Upper lobe of right lung (tissue), 1 donor: ENCODE measurements at regions not wholly inside any gene's neighbourhood (a gene's known extent, or its start where the extent isn't known, plus 50 kb on each side); places are given as distances from the start of the nearest gene placed in this dataset.

Experiments
- ATAC-seq: fragments of 200-7000 bp; cut with Tn5 transposase; one replicate; pipeline ENCODE4 v1.9.1; 2020; ENCODE audit warnings: mild to moderate bottlenecking, moderate library complexity
- DNase-seq: peaks from one replicate; pipeline ENCODE4 v3.0.0-alpha.2; 2020
- H3K27ac ChIP-seq: fragments of 200-600 bp; one replicate; pipeline ENCODE4 v1.8.0; 2022
- H3K27me3 ChIP-seq: fragments of 200-600 bp; one replicate; pipeline ENCODE4 v1.8.0; 2022; ENCODE audit warnings: mild to moderate bottlenecking
- H3K36me3 ChIP-seq: fragments of 200-600 bp; one replicate; pipeline ENCODE4 v1.8.0; 2022
- H3K4me1 ChIP-seq: fragments of 200-600 bp; one replicate; pipeline ENCODE4 v1.8.0; 2022
- H3K4me3 ChIP-seq: fragments of 200-600 bp; one replicate; pipeline ENCODE4 v1.8.0; 2022; ENCODE audit warnings: mild to moderate bottlenecking
- H3K9me3 ChIP-seq: fragments of 200-600 bp; one replicate; pipeline ENCODE4 v1.8.0; 2022
- intact Hi-C: fragments of 100-400 bp; cut with DNase I; formaldehyde crosslinking; loops from one replicate; pipeline ENCODE4 v1.11.0; 2022
- TF ChIP-seq, protein P1 (sequence below): fragments of 200-600 bp; IDR thresholded peaks from one replicate; pipeline ENCODE4 v1.8.0; 2022; ENCODE audit warnings: antibody characterized with exemption
- donor health status: DM: no; HTN: yes; CAD: no; lungs with severe emphysema.

DNA sequence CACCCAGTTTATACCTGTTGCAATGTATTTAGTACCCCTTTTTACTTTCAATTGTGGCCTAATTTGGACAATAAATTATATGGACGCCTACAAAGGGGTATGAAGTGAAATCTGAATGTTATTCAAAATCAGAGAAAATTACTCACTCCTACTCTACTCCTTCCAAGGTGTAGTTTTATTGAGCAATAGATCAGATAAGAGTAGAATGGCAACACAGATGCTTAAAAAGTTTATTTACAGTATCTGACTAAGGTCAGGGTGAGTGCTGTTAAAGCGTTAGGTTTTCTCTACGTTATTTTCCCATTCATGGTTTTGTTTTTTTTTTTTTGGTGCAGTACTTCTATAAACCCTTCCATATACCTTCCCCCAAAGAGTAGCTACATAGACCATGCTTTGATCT, 805.6 kb downstream of the KCNA4 start:
- DNase-seq, result no peak
- no peak for ATAC-seq
- Histone ChIP-seq H3K9me3 (no peaks in the 10 kb centered on the region), H3K36me3 (no peaks in the 10 kb centered on the region), H3K27ac (no peak overlapping the region), H3K27me3 (no peaks in the 10 kb centered on the region), H3K4me3 (no peak overlapping the region), H3K4me1 (no peaks in the 10 kb centered on the region)
- TF ChIP-seq, protein P1, sequence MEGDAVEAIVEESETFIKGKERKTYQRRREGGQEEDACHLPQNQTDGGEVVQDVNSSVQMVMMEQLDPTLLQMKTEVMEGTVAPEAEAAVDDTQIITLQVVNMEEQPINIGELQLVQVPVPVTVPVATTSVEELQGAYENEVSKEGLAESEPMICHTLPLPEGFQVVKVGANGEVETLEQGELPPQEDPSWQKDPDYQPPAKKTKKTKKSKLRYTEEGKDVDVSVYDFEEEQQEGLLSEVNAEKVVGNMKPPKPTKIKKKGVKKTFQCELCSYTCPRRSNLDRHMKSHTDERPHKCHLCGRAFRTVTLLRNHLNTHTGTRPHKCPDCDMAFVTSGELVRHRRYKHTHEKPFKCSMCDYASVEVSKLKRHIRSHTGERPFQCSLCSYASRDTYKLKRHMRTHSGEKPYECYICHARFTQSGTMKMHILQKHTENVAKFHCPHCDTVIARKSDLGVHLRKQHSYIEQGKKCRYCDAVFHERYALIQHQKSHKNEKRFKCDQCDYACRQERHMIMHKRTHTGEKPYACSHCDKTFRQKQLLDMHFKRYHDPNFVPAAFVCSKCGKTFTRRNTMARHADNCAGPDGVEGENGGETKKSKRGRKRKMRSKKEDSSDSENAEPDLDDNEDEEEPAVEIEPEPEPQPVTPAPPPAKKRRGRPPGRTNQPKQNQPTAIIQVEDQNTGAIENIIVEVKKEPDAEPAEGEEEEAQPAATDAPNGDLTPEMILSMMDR, result no peak
- intact Hi-C loops, result no loop called here

DNA sequence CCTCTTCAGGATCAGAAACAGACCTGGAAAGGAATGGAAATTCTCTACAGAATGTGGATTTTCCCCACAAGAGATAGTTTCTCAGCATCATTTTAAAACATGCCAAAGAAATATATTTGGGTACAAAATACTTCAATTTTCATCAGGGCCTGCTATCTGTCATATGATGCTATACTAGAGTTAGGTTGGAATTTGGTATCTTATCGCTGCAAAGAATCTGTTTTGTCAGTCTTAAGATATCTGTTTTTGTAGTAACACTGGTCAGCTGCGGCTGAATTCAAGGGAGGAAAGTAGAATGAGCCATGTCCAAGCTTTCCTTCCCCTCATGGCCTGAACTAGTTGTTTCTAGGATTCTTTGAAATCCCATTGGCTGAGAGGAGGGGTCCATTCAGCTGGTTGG, 806.4 kb downstream of the KCNA4 start:
- Histone ChIP-seq H3K9me3 (no peaks in the 10 kb centered on the region), H3K27ac (no peak overlapping the region), H3K4me1 (no peaks in the 10 kb centered on the region), H3K4me3 (no peak overlapping the region), H3K36me3 (no peaks in the 10 kb centered on the region), H3K27me3 (no peaks in the 10 kb centered on the region)
- intact Hi-C loops, result no loop called here
- DNase-seq (no peak), ATAC-seq (no peak)
- TF ChIP-seq, protein P1, result no peak

DNA sequence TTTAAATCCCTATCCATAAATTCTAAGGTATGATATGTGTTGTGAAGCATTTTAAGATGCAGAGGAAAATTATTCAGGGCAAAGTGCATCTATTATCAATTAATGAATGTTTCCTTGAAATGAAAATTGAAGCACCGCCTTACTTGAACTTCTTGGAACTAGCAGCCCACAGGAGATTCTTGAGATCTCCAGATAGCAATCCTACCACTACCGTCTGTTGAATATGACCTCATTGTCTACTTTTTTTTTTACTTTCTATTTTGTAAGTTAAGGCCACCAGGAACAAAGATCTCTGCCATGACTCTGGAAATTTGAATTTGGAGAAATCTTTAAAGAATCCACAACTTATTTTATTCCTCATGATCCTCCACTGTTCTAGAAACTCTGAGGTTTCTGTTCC, 808.7 kb downstream of the KCNA4 start:
- intact Hi-C loops, result no loop called here
- DNase-seq (no peak), ATAC-seq (no peak)
- Histone ChIP-seq H3K36me3 (no peaks in the 10 kb centered on the region), H3K4me1 (no peaks in the 10 kb centered on the region), H3K27me3 (no peaks in the 10 kb centered on the region), H3K9me3 (no peaks in the 10 kb centered on the region), H3K4me3 (no peak overlapping the region), H3K27ac (no peak overlapping the region)
- TF ChIP-seq, protein P1, result no peak

DNA sequence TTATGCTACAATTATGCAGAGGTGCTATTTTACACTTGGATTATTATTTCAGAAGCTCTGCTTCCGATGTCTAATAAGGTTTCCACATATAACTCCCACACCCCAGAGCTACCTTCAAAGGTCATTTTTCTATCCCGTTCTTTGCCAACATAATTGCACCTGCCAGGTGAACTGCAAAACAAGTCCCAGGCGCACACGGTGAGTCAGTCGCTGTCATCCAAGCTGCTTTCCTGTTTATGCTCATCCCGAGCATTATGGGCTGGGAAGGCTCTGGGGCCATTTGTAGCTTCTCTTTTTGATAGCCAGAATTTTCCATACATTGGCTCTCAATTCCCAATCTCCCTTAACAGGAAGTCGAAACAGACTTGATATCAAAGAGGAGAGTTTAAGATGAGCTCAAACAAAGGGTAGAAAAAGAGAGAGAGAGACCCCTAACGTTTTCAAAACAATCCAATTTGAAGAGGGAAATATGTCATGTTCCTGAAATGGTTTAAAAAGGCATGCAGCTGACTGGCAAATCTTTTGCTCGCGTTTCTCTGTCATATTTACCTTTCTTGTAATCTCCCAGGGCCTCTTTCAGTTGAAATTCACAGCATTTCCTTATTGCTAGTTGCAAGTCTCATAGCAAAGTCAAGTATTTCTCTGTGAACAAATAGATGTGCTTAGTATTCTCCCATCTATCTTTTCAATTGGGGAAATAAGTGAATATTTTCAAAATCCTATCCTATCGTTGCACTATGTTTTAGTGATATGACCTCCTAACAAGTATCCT, 815.9 kb downstream of the KCNA4 start:
- H3K4me3 ChIP-seq, result no peak overlapping the region
- DNase-seq, result no peak
- H3K27ac ChIP-seq, result no peak overlapping the region
- no peaks in the 10 kb centered on the region for H3K27me3 ChIP-seq
- intact Hi-C loops, result no loop called here
- H3K9me3 ChIP-seq, result no peaks in the 10 kb centered on the region
- TF ChIP-seq, protein P1, result no peak
- no peaks in the 10 kb centered on the region for H3K36me3 ChIP-seq
- no peaks in the 10 kb centered on the region for H3K4me1 ChIP-seq
- no peak for ATAC-seq

DNA sequence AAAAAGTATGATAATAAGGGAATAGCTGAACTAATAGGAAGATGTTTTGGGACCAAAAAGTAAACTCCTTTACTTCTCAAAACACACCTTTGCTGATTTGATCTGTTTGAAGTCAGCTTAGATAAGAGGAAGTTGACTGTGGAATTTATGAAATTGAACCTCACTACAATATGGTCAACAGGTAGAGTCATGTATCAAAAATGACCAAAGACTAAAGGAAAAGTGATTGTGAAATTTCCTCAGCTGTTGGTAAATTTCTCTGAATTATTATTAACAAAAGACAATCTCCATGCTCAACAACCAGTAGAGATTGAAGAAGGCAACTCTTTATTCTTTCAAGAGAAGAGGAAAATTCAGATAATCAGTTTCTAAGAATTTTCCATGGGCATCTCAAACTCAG, 826.5 kb downstream of the KCNA4 start:
- ATAC-seq (no peak), DNase-seq (no peak)
- Histone ChIP-seq H3K27ac (no peak overlapping the region), H3K4me1 (no peaks in the 10 kb centered on the region), H3K4me3 (no peak overlapping the region), H3K36me3 (no peaks in the 10 kb centered on the region), H3K9me3 (no peaks in the 10 kb centered on the region), H3K27me3 (no peaks in the 10 kb centered on the region)
- intact Hi-C loops, result no loop called here
- TF ChIP-seq, protein P1, result no peak

DNA sequence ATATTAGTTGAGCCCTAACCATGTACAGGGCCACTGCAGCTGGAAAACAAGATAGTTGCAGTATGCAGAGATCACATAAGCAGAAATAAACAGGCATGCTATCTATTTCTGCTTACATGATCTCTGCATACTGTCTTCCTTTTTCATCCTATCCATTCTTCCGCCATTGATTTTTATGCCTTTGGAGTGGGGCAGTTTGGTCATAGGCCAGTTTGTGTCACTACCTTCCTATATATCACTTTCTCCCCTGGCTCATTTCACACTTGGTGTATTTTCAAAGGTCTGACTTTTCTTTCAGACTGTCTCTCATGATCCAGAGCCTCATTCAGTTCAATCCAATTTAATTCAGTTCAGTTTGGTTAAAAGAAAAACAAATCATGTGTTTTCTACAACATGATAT, 829.6 kb downstream of the KCNA4 start:
- H3K36me3 ChIP-seq, result no peaks in the 10 kb centered on the region
- no peak for DNase-seq
- no peaks in the 10 kb centered on the region for H3K27me3 ChIP-seq
- no peak overlapping the region for H3K4me3 ChIP-seq
- intact Hi-C loops, result no loop called here
- H3K4me1 ChIP-seq, result no peaks in the 10 kb centered on the region
- no peak overlapping the region for H3K27ac ChIP-seq
- H3K9me3 ChIP-seq, result no peaks in the 10 kb centered on the region
- TF ChIP-seq, protein P1, result no peak
- no peak for ATAC-seq
